PC-3 (cell line): ENCODE measurements at regions not wholly inside any gene's neighbourhood (a gene's known extent, or its start where the extent isn't known, plus 50 kb on each side); places are given as distances from the start of the nearest gene placed in this dataset.

Experiments
- ATAC-seq: fragments of 200-7000 bp; cut with Tn5 transposase; 2 replicates; pipeline ENCODE4 v1.9.1; 2020; ENCODE audit warnings: mild to moderate bottlenecking, moderate library complexity
- BruUV-seq: library from RNA; stranded (reverse); fragments of 400-500 nt; replicated peaks from 2 replicates; lab custom pipeline; 2021; lab: Mats Ljungman, UMichigan
- CTCF ChIA-PET: fragments of 300-600 bp; sonication (Branson Sonifier 250); formaldehyde crosslinking; loops from one replicate; lab custom pipeline; 2022; ENCODE audit warnings: antibody characterized with exemption; lab: Charles Lee
- POLR2A ChIA-PET: fragments of 300-600 bp; sonication (Branson Sonifier 250); formaldehyde crosslinking; loops from one replicate; lab custom pipeline; 2022; ENCODE audit warnings: antibody characterized with exemption; ENCODE audit not compliant: unreplicated experiment; lab: Charles Lee
- DNase-seq: peaks from one replicate; pipeline ENCODE4 v3.0.0-alpha.2; 2015
- H2AFZ ChIP-seq: fragments of 300-600 bp; sonication (generic); 2 replicates; pipeline ENCODE4 v1.6.0; 2016; ENCODE audit warnings: antibody characterized with exemption, low read length
- H3F3A ChIP-seq: fragments of 300-600 bp; sonication (generic); one replicate; pipeline ENCODE4 v1.6.0; 2017; ENCODE audit warnings: antibody characterized with exemption, low read length, control low read depth, mild to moderate bottlenecking; ENCODE audit not compliant: unreplicated experiment
- H3K27ac ChIP-seq: fragments of 300-600 bp; sonication (generic); 2 replicates; pipeline ENCODE4 v1.5.1; 2016; ENCODE audit warnings: mild to moderate bottlenecking, low read length
- H3K27me3 ChIP-seq: fragments of 300-600 bp; sonication (generic); 2 replicates; pipeline ENCODE4 v1.6.1; 2016; ENCODE audit warnings: low read length, mixed read lengths
- H3K36me3 ChIP-seq: fragments of 300-600 bp; sonication (generic); 2 replicates; pipeline ENCODE4 v1.6.1; 2016; ENCODE audit warnings: low read depth, mixed run types, low read length, mixed read lengths
- H3K4me1 ChIP-seq: fragments of 300-600 bp; sonication (generic); 2 replicates; pipeline ENCODE4 v1.5.1; 2016; ENCODE audit warnings: low read length; ENCODE audit not compliant: insufficient read depth
- H3K4me2 ChIP-seq: fragments of 300-600 bp; sonication (generic); 2 replicates; pipeline ENCODE4 v1.6.0; 2016; ENCODE audit warnings: low read length
- H3K4me3 ChIP-seq: fragments of 300-600 bp; sonication (generic); 2 replicates; pipeline ENCODE4 v1.5.1; 2016; ENCODE audit warnings: mild to moderate bottlenecking, low read length, mixed read lengths
- H3K79me2 ChIP-seq: fragments of 300-600 bp; sonication (generic); 2 replicates; pipeline ENCODE4 v1.6.1; 2017; ENCODE audit warnings: low read length, mixed read lengths
- H3K9ac ChIP-seq: fragments of 300-600 bp; sonication (generic); 2 replicates; pipeline ENCODE4 v1.6.0; 2016; ENCODE audit warnings: mild to moderate bottlenecking, low read length
- H3K9me2 ChIP-seq: fragments of 300-600 bp; sonication (generic); replicated peaks from 2 replicates; pipeline ENCODE4 v1.6.1; 2016; ENCODE audit warnings: mixed run types, low read length, mixed read lengths
- H3K9me3 ChIP-seq: fragments of 300-600 bp; sonication (generic); 2 replicates; pipeline ENCODE4 v1.6.1; 2016; ENCODE audit warnings: low read length, mixed read lengths
- H4K20me1 ChIP-seq: fragments of 300-600 bp; sonication (generic); 2 replicates; pipeline ENCODE4 v1.6.1; 2016; ENCODE audit warnings: low read length, mixed read lengths
- CTCF ChIP-seq: fragments of 300-600 bp; sonication (generic); conservative IDR thresholded peaks from 2 replicates; pipeline ENCODE4 v1.5.1; 2017; ENCODE audit warnings: antibody characterized with exemption, low read depth, mild to moderate bottlenecking, low read length
- EZH2 ChIP-seq: fragments of 300-600 bp; sonication (generic); IDR thresholded peaks from one replicate; pipeline ENCODE4 v1.6.1; 2017; ENCODE audit warnings: antibody characterized with exemption, mild to moderate bottlenecking, low read length; ENCODE audit not compliant: unreplicated experiment
- EZH2phosphoT487 ChIP-seq: fragments of 300-600 bp; sonication (generic); IDR thresholded peaks from 2 replicates; pipeline ENCODE4 v1.6.1; 2018; ENCODE audit warnings: mild to moderate bottlenecking, antibody characterized with exemption, low read length, borderline replicate concordance
- intact Hi-C: fragments of 100-400 bp; cut with micrococcal nuclease; formaldehyde crosslinking; loops from 2 replicates; pipeline ENCODE4 v1.9.0; 2023

- H3K27ac ChIP-seq, result no peak overlapping the region
- no TSS peak for BruUV-seq
These were observed 186.3 kb upstream of the ADCY2 start for GRCh38 chr5:7209658-7210057.

GRCh38 chr5:7210549-7210948, 185.4 kb upstream of the ADCY2 start:
- no TSS peak for BruUV-seq
- no peaks in the 10 kb centered on the region for H3K9me2 ChIP-seq

More at GRCh38 chr5:7209658-7210057, 186.3 kb upstream of the ADCY2 start:
- Histone ChIP-seq H3K4me3 (no peak overlapping the region), H3K27me3 (no peaks in the 10 kb centered on the region), H3K79me2 (no peaks in the 10 kb centered on the region), H4K20me1 (no peaks in the 10 kb centered on the region), H3K36me3 (no peaks in the 10 kb centered on the region), H3F3A (no peaks in the 10 kb centered on the region), H3K9ac (no peak overlapping the region), H3K4me1 (no peaks in the 10 kb centered on the region), H3K9me3 (0 out of 2 replicates have a peak, but pooled peaks cover 4% of the 10 kb centered on the region), H2AFZ (no peak overlapping the region), H3K4me2 (no peak overlapping the region), H3K9me2 (no peaks in the 10 kb centered on the region)
- TF ChIP-seq CTCF, result no peak
- no peak for TF ChIP-seq EZH2phosphoT487
- no peak for TF ChIP-seq EZH2
- intact Hi-C loops, result no loop called here
- ChIA-PET CTCF (no interaction called here), POLR2A (no interaction called here)
- ATAC-seq (no peak), DNase-seq (no peak)

More at GRCh38 chr5:7210549-7210948, 185.4 kb upstream of the ADCY2 start:
- Histone ChIP-seq H3K4me2 (no peak overlapping the region), H3K36me3 (no peaks in the 10 kb centered on the region), H3K27me3 (no peaks in the 10 kb centered on the region), H3K27ac (no peak overlapping the region), H4K20me1 (no peaks in the 10 kb centered on the region), H3K9ac (no peak overlapping the region), H2AFZ (no peak overlapping the region), H3F3A (no peaks in the 10 kb centered on the region), H3K4me3 (no peak overlapping the region), H3K9me3 (0 out of 2 replicates have a peak, but pooled peaks cover 8% of the 10 kb centered on the region), H3K4me1 (no peaks in the 10 kb centered on the region), H3K79me2 (no peaks in the 10 kb centered on the region)
- DNase-seq (no peak), ATAC-seq (no peak)
- TF ChIP-seq EZH2 (no peak), CTCF (no peak), EZH2phosphoT487 (no peak)
- POLR2A ChIA-PET, result no interaction called here
- CTCF ChIA-PET, result no interaction called here
- intact Hi-C loops, result no loop called here
